CD14-positive monocyte (primary cell): ENCODE measurements at regions not wholly inside any gene's neighbourhood (a gene's known extent, or its start where the extent isn't known, plus 50 kb on each side); places are given as distances from the start of the nearest gene placed in this dataset.

ENCODE experiments used
- DNase-seq, 3 donors: peaks; one replicate each; pipeline ENCODE4 v3.0.0-alpha.2; 2011 to 2022
- H2AFZ ChIP-seq: 2 replicates; pipeline ENCODE4 v1.6.0; 2012; ENCODE audit warnings: mild to moderate bottlenecking, low read depth, low read length, inconsistent platforms; ENCODE audit not compliant: insufficient read depth, poor library complexity, severe bottlenecking
- H3K27ac ChIP-seq, 2 donors: 1 replicate in 1 of 2; 2 replicates in 1 of 2; pipeline ENCODE4 v1.5.1; 2012 to 2013; ENCODE audit warnings: low read length in 2 of 2, control low read depth in 1 of 2, inconsistent platforms in 1 of 2, low read depth in 1 of 2, mild to moderate bottlenecking in 1 of 2
- H3K27me3 ChIP-seq, 2 donors: one replicate each; pipeline versions ENCODE4 v1.6.0 to v1.6.1; 2011 to 2013; ENCODE audit warnings: low read length in 2 of 2; ENCODE audit not compliant: control insufficient read depth in 2 of 2, insufficient read depth in 2 of 2
- H3K36me3 ChIP-seq, 2 donors: replicated peaks in 1 of 2; 1 replicate in 1 of 2; 2 replicates in 1 of 2; pipeline versions ENCODE4 v1.5.1 to v1.6.1; 2012 to 2013; ENCODE audit warnings: low read length in 2 of 2, control low read depth in 1 of 2, inconsistent platforms in 1 of 2, mild to moderate bottlenecking in 1 of 2; ENCODE audit not compliant: insufficient read depth in 2 of 2, control insufficient read depth in 1 of 2
- H3K4me1 ChIP-seq, 2 donors: 1 replicate in 1 of 2; 2 replicates in 1 of 2; pipeline versions ENCODE4 v1.5.1 to v1.6.1; 2012 to 2013; ENCODE audit warnings: low read length in 2 of 2, control low read depth in 1 of 2, inconsistent platforms in 1 of 2, mild to moderate bottlenecking in 1 of 2, moderate library complexity in 1 of 2; ENCODE audit not compliant: insufficient read depth in 2 of 2, control insufficient read depth in 1 of 2
- H3K4me2 ChIP-seq: replicated peaks from 2 replicates; pipeline ENCODE3; 2012; ENCODE audit warnings: low read length, moderate library complexity, mild to moderate bottlenecking; ENCODE audit not compliant: poor library complexity, severe bottlenecking; ENCODE audit errors: extremely low read depth
- H3K4me3 ChIP-seq, 3 experiments: fragments of 200-600 bp in 1 of 3; sonication (generic) in 1 of 3; replicated peaks in 1 of 3; 1 replicate in 2 of 3; 2 replicates in 1 of 3; pipeline ENCODE4 v1.5.1; 2011 to 2013; ENCODE audit warnings: low read length in 3 of 3, mild to moderate bottlenecking in 3 of 3, control low read depth in 2 of 3, low read depth in 2 of 3, inconsistent platforms in 1 of 3, moderate library complexity in 1 of 3
- H3K79me2 ChIP-seq: 2 replicates; pipeline ENCODE4 v1.6.0; 2012; ENCODE audit warnings: mild to moderate bottlenecking, control low read depth, inconsistent platforms, low read length, moderate library complexity; ENCODE audit not compliant: insufficient read depth
- H3K9ac ChIP-seq: 2 replicates; pipeline ENCODE4 v1.6.0; 2017; ENCODE audit warnings: low read length, mild to moderate bottlenecking; ENCODE audit not compliant: insufficient read depth, poor library complexity, severe bottlenecking
- H3K9me3 ChIP-seq, 2 donors: replicated peaks in 1 of 2; 1 replicate in 1 of 2; 2 replicates in 1 of 2; pipeline versions ENCODE4 v1.5.1 to v1.6.1; 2012 to 2013; ENCODE audit warnings: low read length in 2 of 2, control low read depth in 1 of 2; ENCODE audit not compliant: control insufficient read depth in 1 of 2, insufficient read depth in 1 of 2
- H4K20me1 ChIP-seq: 2 replicates; pipeline ENCODE4 v1.6.0; 2012; ENCODE audit warnings: mild to moderate bottlenecking, low read length, control low read depth, moderate library complexity; ENCODE audit not compliant: insufficient read depth
- H3K27ac Mint-ChIP-seq, 7 donors: one replicate each; pipeline ENCODE4 v1.8.0; 2020; ENCODE audit warnings: mild to moderate bottlenecking in 7 of 7, mixed read lengths in 7 of 7, moderate library complexity in 6 of 7, inconsistent platforms in 2 of 7
- H3K27me3 Mint-ChIP-seq, 3 donors: one replicate each; pipeline ENCODE4 v1.8.0; 2021 to 2022; ENCODE audit warnings: low read depth in 3 of 3, mild to moderate bottlenecking in 3 of 3, mixed read lengths in 3 of 3, moderate library complexity in 3 of 3, inconsistent platforms in 1 of 3
- H3K36me3 Mint-ChIP-seq, 2 donors: one replicate each; pipeline ENCODE4 v1.8.0; 2020; ENCODE audit warnings: mixed read lengths in 2 of 2, inconsistent platforms in 1 of 2, mild to moderate bottlenecking in 1 of 2
- H3K4me1 Mint-ChIP-seq: one replicate; pipeline ENCODE4 v1.8.0; 2020; ENCODE audit warnings: mild to moderate bottlenecking, mixed read lengths
- H3K4me3 Mint-ChIP-seq, 2 donors: one replicate each; pipeline ENCODE4 v1.8.0; 2020; ENCODE audit warnings: mild to moderate bottlenecking in 2 of 2, mixed read lengths in 2 of 2, moderate library complexity in 1 of 2
- H3K9me3 Mint-ChIP-seq, 7 donors: one replicate each; pipeline ENCODE4 v1.8.0; 2020 to 2022; ENCODE audit warnings: mixed read lengths in 7 of 7, mild to moderate bottlenecking in 6 of 7, moderate library complexity in 6 of 7, inconsistent platforms in 2 of 7
- CTCF ChIP-seq: fragments of 200-600 bp; IDR thresholded peaks from one replicate; pipeline ENCODE4 v1.8.0; 2022; ENCODE audit warnings: antibody characterized with exemption, mild to moderate bottlenecking
- WGBS: methylation state at CpG from one replicate; pipeline ENCODE4 v1.1.5; 2013; ENCODE audit warnings: missing lambda C conversion rate; ENCODE audit not compliant: insufficient coverage; 5-methylcytosine and 5-hydroxymethylcytosine counted together
- intact Hi-C, 2 donors: fragments of 100-400 bp; cut with micrococcal nuclease; formaldehyde crosslinking; loops; one replicate each; pipeline versions ENCODE4 v1.15.0 to v1.15.1; 2023

GRCh38 chr6:137740967-137741761, 125.9 kb upstream of the TNFAIP3 start:
- Mint-ChIP-seq H3K27me3 (peaks cover 0 to 4% (median 0%) of the 10 kb centered on the region in 3 donors), H3K9me3 (no peaks in the 10 kb centered on the region), H3K27ac (no peak overlapping the region), H3K36me3 (no peaks in the 10 kb centered on the region), H3K4me1 (peaks cover 21% of the 10 kb centered on the region), H3K4me3 (no peak overlapping the region)
- Histone ChIP-seq H3K36me3 (no peaks in the 10 kb centered on the region), H3K27ac (no peak overlapping the region), H3K27me3 (no peaks in the 10 kb centered on the region), H3K79me2 (no peaks in the 10 kb centered on the region), H2AFZ (no peak overlapping the region), H3K9ac (no peak overlapping the region), H3K9me3 (no peaks in the 10 kb centered on the region), H4K20me1 (no peaks in the 10 kb centered on the region), H3K4me3 (no peak overlapping the region), H3K4me1 (peaks cover 10 to 15% of the 10 kb centered on the region in 2 donors), H3K4me2 (no peak overlapping the region)
- no peak for DNase-seq
- WGBS, result 83% methylated on average over 4 of the region's 10 CpGs
- intact Hi-C loops, result no loop called here
- no peak for TF ChIP-seq CTCF

GRCh38 chr6:137743493-137743892, 123.6 kb upstream of the TNFAIP3 start:
- no peak for TF ChIP-seq CTCF
- Histone ChIP-seq H3K27ac (no peak overlapping the region), H3K4me3 (no peak overlapping the region), H2AFZ (no peak overlapping the region), H3K36me3 (no peaks in the 10 kb centered on the region), H3K9ac (no peak overlapping the region), H3K79me2 (no peaks in the 10 kb centered on the region), H3K4me2 (no peak overlapping the region), H3K9me3 (no peaks in the 10 kb centered on the region), H3K27me3 (no peaks in the 10 kb centered on the region), H4K20me1 (no peaks in the 10 kb centered on the region), H3K4me1 (peaks cover 4 to 6% of the 10 kb centered on the region in 2 donors)
- H3K4me1 Mint-ChIP-seq, result peaks cover 8% of the 10 kb centered on the region
- intact Hi-C loops, result no loop called here
- 83% methylated on average over 2 of the region's 4 CpGs for WGBS
- no peak overlapping the region for H3K4me3 Mint-ChIP-seq
- H3K36me3 Mint-ChIP-seq, result no peaks in the 10 kb centered on the region
- DNase-seq, result no peak
- H3K9me3 Mint-ChIP-seq, result no peaks in the 10 kb centered on the region
- peaks cover 0 to 4% (median 0%) of the 10 kb centered on the region in 3 donors for H3K27me3 Mint-ChIP-seq
- H3K27ac Mint-ChIP-seq, result no peak overlapping the region
